Colonic mucosa (tissue), 4 donors: ENCODE measurements at regions not wholly inside any gene's neighbourhood (a gene's known extent, or its start where the extent isn't known, plus 50 kb on each side); places are given as distances from the start of the nearest gene placed in this dataset.

ENCODE experiments used
- DNase-seq: peaks from one replicate; pipeline ENCODE4 v3.0.0-alpha.2; 2020
- H3K27ac ChIP-seq: fragments of 200-600 bp; one replicate; pipeline ENCODE4 v1.8.0; 2021
- H3K27me3 ChIP-seq: fragments of 200-600 bp; one replicate; pipeline ENCODE4 v1.8.0; 2021
- H3K36me3 ChIP-seq: fragments of 200-600 bp; one replicate; pipeline ENCODE4 v1.8.0; 2021
- H3K4me1 ChIP-seq: fragments of 200-600 bp; one replicate; pipeline ENCODE4 v1.8.0; 2021; ENCODE audit warnings: mild to moderate bottlenecking
- H3K4me3 ChIP-seq: fragments of 200-600 bp; one replicate; pipeline ENCODE4 v1.8.0; 2021
- H3K9ac ChIP-seq, 2 donors: one replicate each; pipeline ENCODE4 v1.7.0; 2013; ENCODE audit warnings: control low read depth in 2 of 2, low read depth in 2 of 2, low read length in 2 of 2
- H3K9me3 ChIP-seq: fragments of 200-600 bp; one replicate; pipeline ENCODE4 v1.8.0; 2021
- intact Hi-C: fragments of 100-400 bp; cut with DNase I; formaldehyde crosslinking; loops from one replicate; pipeline ENCODE4 v1.14.1; 2022
- TF ChIP-seq, protein P1 (sequence below): fragments of 200-600 bp; IDR thresholded peaks from one replicate; pipeline ENCODE4 v1.8.0; 2022; ENCODE audit warnings: antibody characterized with exemption, mild to moderate bottlenecking
- donor health status: healthy.
- donor health status: DM: no; HTN: no; CAD: no.
- donor health status: DM: no; HTN: no; CAD: no.

DNA sequence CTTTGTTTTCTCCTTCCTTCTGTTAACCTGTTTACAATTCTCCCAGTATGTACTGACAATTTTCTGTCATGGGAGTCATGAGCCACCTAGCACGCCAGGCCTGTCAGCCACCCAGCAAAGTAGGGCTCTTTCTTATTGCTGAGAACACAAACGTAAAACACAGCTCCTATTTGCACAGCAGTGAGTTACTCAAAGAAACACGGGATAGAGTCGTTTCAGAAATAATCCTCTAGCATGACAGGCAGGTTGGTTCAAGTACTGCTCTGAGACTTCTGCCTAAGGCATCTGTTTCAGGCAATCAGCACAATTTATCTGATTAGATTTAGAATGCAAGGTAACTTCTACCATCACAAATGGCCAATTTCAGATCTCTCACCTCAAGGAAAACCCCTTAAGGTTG, 88.8 kb downstream of the CD24 start:
- H3K27ac ChIP-seq = no peak overlapping the region
- no peak overlapping the region for H3K4me3 ChIP-seq
- no peak for DNase-seq
- no peaks in the 10 kb centered on the region for H3K36me3 ChIP-seq
- intact Hi-C loops = no loop called here
- TF ChIP-seq, protein P1, sequence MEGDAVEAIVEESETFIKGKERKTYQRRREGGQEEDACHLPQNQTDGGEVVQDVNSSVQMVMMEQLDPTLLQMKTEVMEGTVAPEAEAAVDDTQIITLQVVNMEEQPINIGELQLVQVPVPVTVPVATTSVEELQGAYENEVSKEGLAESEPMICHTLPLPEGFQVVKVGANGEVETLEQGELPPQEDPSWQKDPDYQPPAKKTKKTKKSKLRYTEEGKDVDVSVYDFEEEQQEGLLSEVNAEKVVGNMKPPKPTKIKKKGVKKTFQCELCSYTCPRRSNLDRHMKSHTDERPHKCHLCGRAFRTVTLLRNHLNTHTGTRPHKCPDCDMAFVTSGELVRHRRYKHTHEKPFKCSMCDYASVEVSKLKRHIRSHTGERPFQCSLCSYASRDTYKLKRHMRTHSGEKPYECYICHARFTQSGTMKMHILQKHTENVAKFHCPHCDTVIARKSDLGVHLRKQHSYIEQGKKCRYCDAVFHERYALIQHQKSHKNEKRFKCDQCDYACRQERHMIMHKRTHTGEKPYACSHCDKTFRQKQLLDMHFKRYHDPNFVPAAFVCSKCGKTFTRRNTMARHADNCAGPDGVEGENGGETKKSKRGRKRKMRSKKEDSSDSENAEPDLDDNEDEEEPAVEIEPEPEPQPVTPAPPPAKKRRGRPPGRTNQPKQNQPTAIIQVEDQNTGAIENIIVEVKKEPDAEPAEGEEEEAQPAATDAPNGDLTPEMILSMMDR = no peak
- no peaks in the 10 kb centered on the region for H3K9me3 ChIP-seq
- no peak overlapping the region for H3K9ac ChIP-seq
- peaks cover 4% of the 10 kb centered on the region for H3K4me1 ChIP-seq
- H3K27me3 ChIP-seq = no peaks in the 10 kb centered on the region

DNA sequence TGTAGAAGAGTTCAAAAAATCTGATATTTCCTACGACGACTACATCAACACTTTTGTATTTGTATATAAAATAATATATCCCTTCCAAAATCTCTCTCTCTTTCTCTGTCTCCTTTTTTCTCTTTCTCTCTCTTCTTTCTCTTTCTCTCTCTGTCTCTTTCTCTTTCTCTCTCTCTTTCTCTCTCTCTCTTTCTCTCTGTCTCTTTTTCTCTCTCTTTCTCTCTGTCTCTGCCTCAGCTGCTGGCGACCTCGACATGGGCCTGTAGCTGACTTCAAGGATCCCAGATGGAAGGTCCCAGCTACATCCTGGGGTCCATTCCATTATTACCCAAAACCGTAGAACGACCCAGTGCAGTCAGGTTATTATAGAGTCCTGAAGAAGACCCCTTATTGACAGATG, 90.0 kb downstream of the CD24 start:
- H3K27ac ChIP-seq = no peak overlapping the region
- H3K27me3 ChIP-seq = no peaks in the 10 kb centered on the region
- intact Hi-C loops = no loop called here
- DNase-seq = no peak
- no peaks in the 10 kb centered on the region for H3K36me3 ChIP-seq
- H3K9ac ChIP-seq = no peak overlapping the region
- no peaks in the 10 kb centered on the region for H3K9me3 ChIP-seq
- H3K4me3 ChIP-seq = no peak overlapping the region
- H3K4me1 ChIP-seq = peaks cover 4% of the 10 kb centered on the region
- TF ChIP-seq, protein P1 = no peak

DNA sequence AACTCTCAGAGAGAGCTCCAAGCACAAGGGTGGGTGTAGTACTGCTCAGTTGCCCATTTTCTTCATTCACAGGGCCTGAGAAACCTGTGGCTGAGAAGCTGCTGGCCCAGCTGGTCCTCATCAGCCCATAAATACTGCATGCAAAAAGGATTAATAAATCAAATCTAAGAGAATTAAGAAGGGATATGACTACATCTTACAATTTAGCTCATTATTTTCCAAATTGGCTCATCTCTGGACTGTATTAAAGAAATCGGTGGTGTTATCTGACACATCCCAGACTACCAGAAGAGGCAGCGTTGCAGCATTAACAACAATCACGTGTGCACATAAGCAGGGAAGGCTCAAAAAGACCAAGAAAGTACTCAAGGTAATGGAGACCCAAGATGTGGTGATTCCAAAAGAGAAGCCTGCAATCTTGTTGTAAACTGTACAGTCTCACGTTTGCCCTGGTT, 90.7 kb downstream of the CD24 start:
- intact Hi-C loops = no loop called here
- H3K36me3 ChIP-seq = no peaks in the 10 kb centered on the region
- H3K4me1 ChIP-seq = peaks cover 4% of the 10 kb centered on the region
- H3K9me3 ChIP-seq = no peaks in the 10 kb centered on the region
- no peak overlapping the region for H3K27ac ChIP-seq
- no peak for DNase-seq
- H3K9ac ChIP-seq = no peak overlapping the region
- no peak overlapping the region for H3K4me3 ChIP-seq
- TF ChIP-seq, protein P1 = no peak
- no peaks in the 10 kb centered on the region for H3K27me3 ChIP-seq

DNA sequence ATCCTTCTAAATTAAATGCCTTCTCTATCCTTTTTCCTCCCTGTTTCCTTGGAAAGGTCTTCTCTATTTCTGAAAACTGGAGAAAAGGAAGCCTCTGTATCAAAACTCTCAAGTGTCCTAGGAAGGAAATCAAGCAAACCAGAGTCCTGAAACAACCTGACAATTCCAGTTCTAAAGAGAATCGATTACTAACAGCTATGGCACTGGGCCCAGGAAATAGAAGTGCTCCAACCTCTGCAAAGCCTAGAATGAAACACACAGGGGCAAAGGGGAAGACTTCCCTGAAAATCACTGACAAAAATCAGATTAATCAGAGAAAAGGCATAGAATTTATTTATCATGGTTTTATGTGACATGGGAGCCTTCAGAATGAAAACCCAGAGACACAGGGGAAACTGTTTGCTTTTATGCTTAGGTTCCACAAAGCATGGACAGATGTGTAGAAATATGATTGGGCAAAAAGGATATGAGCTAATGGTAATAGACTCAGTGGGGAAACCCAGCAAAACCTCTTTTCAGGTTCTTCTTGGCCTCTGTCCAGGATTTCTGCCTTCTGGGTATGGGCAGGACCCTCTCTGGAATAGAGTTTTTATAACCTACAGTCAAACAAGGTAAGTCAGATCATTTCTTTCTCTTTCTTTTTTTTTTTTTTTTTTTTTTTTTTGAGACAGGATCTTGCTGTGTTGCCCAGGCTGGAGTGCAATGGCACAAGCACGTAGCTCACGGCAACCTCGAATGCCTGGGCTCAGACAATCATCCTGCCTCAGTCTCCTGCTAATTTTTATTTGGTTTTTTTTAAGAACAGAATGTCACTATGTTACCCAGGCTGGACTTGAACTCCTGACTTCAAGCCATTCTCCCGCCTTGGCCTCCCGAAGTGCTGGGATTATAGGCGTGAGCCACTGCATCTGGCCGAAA, 91.7 kb downstream of the CD24 start:
- Histone ChIP-seq H3K9ac (peak overlapping the region in 1 of 2 donors; percentile 12), H3K9me3 (no peaks in the 10 kb centered on the region), H3K4me1 (no peaks in the 10 kb centered on the region), H3K36me3 (no peaks in the 10 kb centered on the region), H3K4me3 (no peak overlapping the region), H3K27ac (no peak overlapping the region), H3K27me3 (no peaks in the 10 kb centered on the region)
- TF ChIP-seq, protein P1 = no peak
- peak; percentile 40 for DNase-seq
- intact Hi-C loops = no loop called here

DNA sequence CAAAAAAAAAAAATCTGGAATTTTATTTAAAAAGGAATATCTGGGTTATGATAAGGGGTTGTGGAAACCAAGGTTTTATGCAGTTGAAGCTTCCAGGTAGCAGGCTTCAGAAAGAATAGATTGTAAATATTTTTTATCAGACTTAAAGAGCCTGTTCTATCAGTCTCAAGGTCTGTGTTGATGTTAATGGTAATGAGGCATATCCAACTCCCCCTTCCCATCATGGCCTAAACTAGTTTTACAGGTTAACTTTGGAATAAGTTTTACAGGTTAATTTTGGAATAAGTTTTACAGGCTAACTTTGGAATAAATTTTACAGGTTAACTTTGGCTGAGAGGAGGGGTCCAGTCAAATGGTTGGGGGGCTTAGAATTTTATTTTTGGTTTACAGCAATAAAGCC, 92.4 kb downstream of the CD24 start:
- H3K27ac ChIP-seq = no peak overlapping the region
- no peaks in the 10 kb centered on the region for H3K36me3 ChIP-seq
- no peak overlapping the region for H3K9ac ChIP-seq
- TF ChIP-seq, protein P1 = no peak
- no peak for DNase-seq
- no peak overlapping the region for H3K4me3 ChIP-seq
- intact Hi-C loops = no loop called here
- H3K4me1 ChIP-seq = no peaks in the 10 kb centered on the region
- no peaks in the 10 kb centered on the region for H3K9me3 ChIP-seq
- no peaks in the 10 kb centered on the region for H3K27me3 ChIP-seq
